GM12892 (cell line): ENCODE measurements at regions not wholly inside any gene's neighbourhood (a gene's known extent, or its start where the extent isn't known, plus 50 kb on each side); places are given as distances from the start of the nearest gene placed in this dataset.

Experiments
- POLR2A ChIP-seq: IDR thresholded peaks from 2 replicates; pipeline ENCODE4 v1.6.1; 2011; ENCODE audit warnings: low read depth, low read length, control low read depth
- POLR2AphosphoS5 ChIP-seq: IDR thresholded peaks from 2 replicates; pipeline ENCODE4 v1.6.1; 2011; ENCODE audit warnings: low read depth, low read length, control low read depth

DNA sequence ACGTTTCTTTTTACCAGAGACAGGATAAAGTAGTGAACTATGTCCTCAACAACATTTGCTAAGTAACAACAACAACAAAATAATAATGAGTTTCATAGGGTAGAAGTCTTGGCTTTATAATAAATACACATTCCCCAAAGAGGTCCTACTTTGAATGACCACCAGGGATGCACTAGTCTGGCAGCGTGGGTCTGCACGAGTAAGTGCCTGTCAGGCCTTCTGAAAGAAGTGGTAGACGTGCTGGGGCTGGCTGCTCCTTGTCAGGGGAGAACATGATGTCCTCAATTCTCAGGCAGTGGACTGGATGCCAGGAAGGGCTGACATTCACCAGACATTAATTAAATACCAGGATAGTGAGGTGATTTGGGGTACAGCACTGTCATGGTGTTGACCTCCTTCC, 331.1 kb downstream of the TMEM38B start:
- TF ChIP-seq POLR2A, result no peak
- no peak for TF ChIP-seq POLR2AphosphoS5
